ENCODE measurements at regions not wholly inside any gene's neighbourhood (a gene's known extent, or its start where the extent isn't known, plus 50 kb on each side); places are given as distances from the start of the nearest gene placed in this dataset.

- H3F3A ChIP-seq (ENCODE audit: insufficient read depth, low read length), result 0 out of 2 replicates have a peak, but pooled peaks cover 2% of the 10 kb centered on the region
- no peak for TF ChIP-seq EZH2 (optimal IDR thresholded peaks at IDR 0.05; ENCODE audit: low read depth, low read length)
- no peak for DNase-seq
- H3K36me3 ChIP-seq (replicated peaks; ENCODE audit: insufficient read depth, low read length), result no peaks in the 10 kb centered on the region
- no peak overlapping the region for H3K4me3 ChIP-seq (ENCODE audit: low read length)
- no peak overlapping the region for H3K4me2 ChIP-seq (ENCODE audit: low read depth, low read length)
- H3K9ac ChIP-seq (ENCODE audit: low read length), result no peak overlapping the region
- no peaks in the 10 kb centered on the region for H3K9me3 ChIP-seq (replicated peaks; ENCODE audit: insufficient read depth, low read length)
- H3K27ac ChIP-seq (ENCODE audit: low read length), result no peak overlapping the region
- H2AFZ ChIP-seq (ENCODE audit: low read length), result no peak overlapping the region
- H3K79me2 ChIP-seq (ENCODE audit: low read length), result no peaks in the 10 kb centered on the region
- no peaks in the 10 kb centered on the region for H3K9me2 ChIP-seq (replicated peaks; ENCODE audit: insufficient read depth, low read length)
- H4K20me1 ChIP-seq (ENCODE audit: insufficient read depth, low read length), result no peaks in the 10 kb centered on the region
- peaks cover 16% of the 10 kb centered on the region for H3K4me1 ChIP-seq (ENCODE audit: low read length)
- no peaks in the 10 kb centered on the region for H3K27me3 ChIP-seq (replicated peaks; ENCODE audit: insufficient read depth, low read length)
Measured at GRCh38 chr6:1007159-1007558, 304.7 kb upstream of the FOXQ1 start.

- Histone ChIP-seq H3K4me3 (ENCODE audit: low read length) (no peak overlapping the region), H3K4me1 (ENCODE audit: low read length) (peaks cover 15% of the 10 kb centered on the region), H3K9me3 (replicated peaks; ENCODE audit: insufficient read depth, low read length) (no peaks in the 10 kb centered on the region), H3K4me2 (ENCODE audit: low read depth, low read length) (no peak overlapping the region), H3K36me3 (replicated peaks; ENCODE audit: insufficient read depth, low read length) (no peaks in the 10 kb centered on the region), H3K27ac (ENCODE audit: low read length) (no peak overlapping the region), H3F3A (ENCODE audit: insufficient read depth, low read length) (0 out of 2 replicates have a peak, but pooled peaks cover 2% of the 10 kb centered on the region), H2AFZ (ENCODE audit: low read length) (no peak overlapping the region), H3K9ac (ENCODE audit: low read length) (no peak overlapping the region), H3K79me2 (ENCODE audit: low read length) (no peaks in the 10 kb centered on the region), H4K20me1 (ENCODE audit: insufficient read depth, low read length) (no peaks in the 10 kb centered on the region), H3K9me2 (replicated peaks; ENCODE audit: insufficient read depth, low read length) (no peaks in the 10 kb centered on the region), H3K27me3 (replicated peaks; ENCODE audit: insufficient read depth, low read length) (no peaks in the 10 kb centered on the region)
- no peak for DNase-seq
- no peak for TF ChIP-seq CTCF (IDR thresholded peaks at IDR 0.05; ENCODE audit: low read length)
- TF ChIP-seq EZH2phosphoT487 (IDR thresholded peaks at IDR 0.05; ENCODE audit: low read length), result no peak
Measured at GRCh38 chr6:1004885-1005630, 306.8 kb upstream of the FOXQ1 start.

- no peak for TF ChIP-seq EZH2phosphoT487 (IDR thresholded peaks at IDR 0.05; ENCODE audit: low read length)
- no peak for TF ChIP-seq CTCF (IDR thresholded peaks at IDR 0.05; ENCODE audit: low read length)
- no peak for TF ChIP-seq EZH2 (optimal IDR thresholded peaks at IDR 0.05; ENCODE audit: low read depth, low read length)
- H2AFZ ChIP-seq (ENCODE audit: low read length), result no peak overlapping the region
- no peaks in the 10 kb centered on the region for H3K79me2 ChIP-seq (ENCODE audit: low read length)
- no peaks in the 10 kb centered on the region for H3F3A ChIP-seq (ENCODE audit: insufficient read depth, low read length)
- no peaks in the 10 kb centered on the region for H3K27me3 ChIP-seq (replicated peaks; ENCODE audit: insufficient read depth, low read length)
- H3K9me3 ChIP-seq (replicated peaks; ENCODE audit: insufficient read depth, low read length), result no peaks in the 10 kb centered on the region
- H4K20me1 ChIP-seq (ENCODE audit: insufficient read depth, low read length), result no peaks in the 10 kb centered on the region
- H3K4me2 ChIP-seq (ENCODE audit: low read depth, low read length), result no peak overlapping the region
- no peaks in the 10 kb centered on the region for H3K36me3 ChIP-seq (replicated peaks; ENCODE audit: insufficient read depth, low read length)
- H3K9ac ChIP-seq (ENCODE audit: low read length), result no peak overlapping the region
- H3K9me2 ChIP-seq (replicated peaks; ENCODE audit: insufficient read depth, low read length), result no peaks in the 10 kb centered on the region
- no peak overlapping the region for H3K27ac ChIP-seq (ENCODE audit: low read length)
- H3K4me1 ChIP-seq (ENCODE audit: low read length), result peaks cover 2% of the 10 kb centered on the region
- no peak overlapping the region for H3K4me3 ChIP-seq (ENCODE audit: low read length)
- no peak for DNase-seq
Measured at GRCh38 chr6:1003394-1004160, 308.3 kb upstream of the FOXQ1 start.

- Histone ChIP-seq H3K36me3 (replicated peaks; ENCODE audit: insufficient read depth, low read length) (no peaks in the 10 kb centered on the region), H2AFZ (ENCODE audit: low read length) (no peak overlapping the region), H3K27ac (ENCODE audit: low read length) (no peak overlapping the region)
Measured at GRCh38 chr6:1002989-1003388, 308.9 kb upstream of the FOXQ1 start.

More at GRCh38 chr6:1002989-1003388, 308.9 kb upstream of the FOXQ1 start:
- H3K4me3 ChIP-seq (ENCODE audit: low read length), result no peak overlapping the region
- no peaks in the 10 kb centered on the region for H3K79me2 ChIP-seq (ENCODE audit: low read length)
- H3K27me3 ChIP-seq (replicated peaks; ENCODE audit: insufficient read depth, low read length), result no peaks in the 10 kb centered on the region
- H3K9me3 ChIP-seq (replicated peaks; ENCODE audit: insufficient read depth, low read length), result no peaks in the 10 kb centered on the region
- H4K20me1 ChIP-seq (ENCODE audit: insufficient read depth, low read length), result no peaks in the 10 kb centered on the region
- H3K4me2 ChIP-seq (ENCODE audit: low read depth, low read length), result no peak overlapping the region
- H3K9ac ChIP-seq (ENCODE audit: low read length), result no peak overlapping the region
- DNase-seq, result no peak
- no peaks in the 10 kb centered on the region for H3K4me1 ChIP-seq (ENCODE audit: low read length)
- no peaks in the 10 kb centered on the region for H3K9me2 ChIP-seq (replicated peaks; ENCODE audit: insufficient read depth, low read length)
- no peaks in the 10 kb centered on the region for H3F3A ChIP-seq (ENCODE audit: insufficient read depth, low read length)
- TF ChIP-seq EZH2 (optimal IDR thresholded peaks at IDR 0.05; ENCODE audit: low read depth, low read length) (no peak), CTCF (IDR thresholded peaks at IDR 0.05; ENCODE audit: low read length) (no peak), EZH2phosphoT487 (IDR thresholded peaks at IDR 0.05; ENCODE audit: low read length) (no peak)

All from MM.1S (cell line).